Skeletal muscle satellite cell (primary cell): ENCODE measurements at regions not wholly inside any gene's neighbourhood (a gene's known extent, or its start where the extent isn't known, plus 50 kb on each side); places are given as distances from the start of the nearest gene placed in this dataset.
"Not testable (repeated sequence)": the region's sequence is repeated elsewhere in the genome, so short reads cannot be mapped to it uniquely, and the experiment has no call there.

Experiments
- H3K27me3 ChIP-seq: 2 replicates; pipeline ENCODE4 v1.7.0; 2013; ENCODE audit warnings: low read length; ENCODE audit not compliant: control insufficient read depth, insufficient read depth
- H3K36me3 ChIP-seq: 2 replicates; pipeline ENCODE4 v1.7.0; 2013; ENCODE audit warnings: mild to moderate bottlenecking, control low read depth, low read length; ENCODE audit not compliant: insufficient read depth
- H3K4me1 ChIP-seq: 2 replicates; pipeline ENCODE4 v1.7.0; 2013; ENCODE audit warnings: low read length; ENCODE audit not compliant: control insufficient read depth, insufficient read depth
- H3K4me2 ChIP-seq: 2 replicates; pipeline ENCODE4 v1.7.0; 2013; ENCODE audit warnings: mild to moderate bottlenecking, low read length
- H3K4me3 ChIP-seq: 2 replicates; pipeline ENCODE4 v1.7.0; 2013; ENCODE audit warnings: low read length
- H3K9ac ChIP-seq: 2 replicates; pipeline ENCODE4 v1.7.0; 2013; ENCODE audit warnings: mild to moderate bottlenecking, low read depth, low read length, moderate library complexity
- H3K9me3 ChIP-seq: replicated peaks from 2 replicates; pipeline ENCODE4 v1.7.0; 2013; ENCODE audit warnings: mild to moderate bottlenecking, control low read depth, low read length

GRCh38 chr12:127173971-127174370, 1093.0 kb upstream of the TMEM132C start:
- not testable (repeated sequence) for H3K27me3 ChIP-seq, H3K9ac ChIP-seq, H3K36me3 ChIP-seq, H3K4me3 ChIP-seq, H3K4me2 ChIP-seq
- peaks cover 21% of the 10 kb centered on the region for H3K4me1 ChIP-seq
- H3K9me3 ChIP-seq, result peaks cover 16% of the 10 kb centered on the region

- Histone ChIP-seq H3K9me3 (peaks cover 16% of the 10 kb centered on the region), H3K4me3 (no peak overlapping the region), H3K36me3 (no peaks in the 10 kb centered on the region), H3K4me1 (peaks cover 21% of the 10 kb centered on the region), H3K9ac (no peak overlapping the region), H3K27me3 (no peaks in the 10 kb centered on the region), H3K4me2 (no peak overlapping the region)
These were observed 1092.1 kb upstream of the TMEM132C start for GRCh38 chr12:127174881-127175280.

GRCh38 chr12:127175361-127175760, 1091.6 kb upstream of the TMEM132C start:
- H3K27me3 ChIP-seq, result no peaks in the 10 kb centered on the region
- peaks cover 16% of the 10 kb centered on the region for H3K9me3 ChIP-seq
- no peak overlapping the region for H3K4me3 ChIP-seq

GRCh38 chr12:127176804-127177203, 1090.2 kb upstream of the TMEM132C start:
- Histone ChIP-seq H3K4me2 (no peak overlapping the region), H3K4me1 (peaks cover 9% of the 10 kb centered on the region), H3K36me3 (no peaks in the 10 kb centered on the region), H3K27me3 (no peaks in the 10 kb centered on the region), H3K4me3 (no peak overlapping the region), H3K9ac (no peak overlapping the region), H3K9me3 (peaks cover 16% of the 10 kb centered on the region)

More at GRCh38 chr12:127175361-127175760, 1091.6 kb upstream of the TMEM132C start:
- Histone ChIP-seq H3K4me1 (peaks cover 16% of the 10 kb centered on the region), H3K9ac (no peak overlapping the region), H3K4me2 (no peak overlapping the region), H3K36me3 (no peaks in the 10 kb centered on the region)

- Histone ChIP-seq H3K36me3 (no peaks in the 10 kb centered on the region), H3K4me1 (peaks cover 9% of the 10 kb centered on the region), H3K9ac (no peak overlapping the region), H3K9me3 (peaks cover 16% of the 10 kb centered on the region), H3K27me3 (no peaks in the 10 kb centered on the region), H3K4me3 (no peak overlapping the region), H3K4me2 (no peak overlapping the region)
These were observed 1088.9 kb upstream of the TMEM132C start for GRCh38 chr12:127178052-127178451.

GRCh38 chr12:127178463-127178862, 1088.5 kb upstream of the TMEM132C start:
- no peak overlapping the region for H3K9ac ChIP-seq
- no peaks in the 10 kb centered on the region for H3K27me3 ChIP-seq
- no peaks in the 10 kb centered on the region for H3K36me3 ChIP-seq

GRCh38 chr12:127179176-127179575, 1087.8 kb upstream of the TMEM132C start:
- Histone ChIP-seq H3K4me3 (no peak overlapping the region), H3K4me2 (no peak overlapping the region), H3K36me3 (no peaks in the 10 kb centered on the region), H3K27me3 (no peaks in the 10 kb centered on the region), H3K4me1 (peaks cover 9% of the 10 kb centered on the region), H3K9ac (no peak overlapping the region), H3K9me3 (peaks cover 16% of the 10 kb centered on the region)

More at GRCh38 chr12:127178463-127178862, 1088.5 kb upstream of the TMEM132C start:
- Histone ChIP-seq H3K4me2 (no peak overlapping the region), H3K9me3 (peaks cover 16% of the 10 kb centered on the region), H3K4me1 (peaks cover 9% of the 10 kb centered on the region), H3K4me3 (no peak overlapping the region)

- Histone ChIP-seq H3K4me3 (no peak overlapping the region), H3K9me3 (peaks cover 10% of the 10 kb centered on the region), H3K27me3 (no peaks in the 10 kb centered on the region), H3K36me3 (no peaks in the 10 kb centered on the region), H3K4me2 (no peak overlapping the region), H3K9ac (no peak overlapping the region), H3K4me1 (no peaks in the 10 kb centered on the region)
These were observed 1085.0 kb upstream of the TMEM132C start for GRCh38 chr12:127182018-127182417.

- peaks cover 16% of the 10 kb centered on the region for H3K4me1 ChIP-seq
- H3K9me3 ChIP-seq, result no peaks in the 10 kb centered on the region
- no peak overlapping the region for H3K4me2 ChIP-seq
- no peaks in the 10 kb centered on the region for H3K27me3 ChIP-seq
- H3K4me3 ChIP-seq, result no peak overlapping the region
- no peak overlapping the region for H3K9ac ChIP-seq
- no peaks in the 10 kb centered on the region for H3K36me3 ChIP-seq
These were observed 1077.0 kb upstream of the TMEM132C start for GRCh38 chr12:127189992-127190391.

- no peaks in the 10 kb centered on the region for H3K36me3 ChIP-seq
- H3K4me3 ChIP-seq, result no peak overlapping the region
- H3K9me3 ChIP-seq, result no peaks in the 10 kb centered on the region
- no peak overlapping the region for H3K4me2 ChIP-seq
- H3K4me1 ChIP-seq, result peaks cover 16% of the 10 kb centered on the region
- no peak overlapping the region for H3K9ac ChIP-seq
- no peaks in the 10 kb centered on the region for H3K27me3 ChIP-seq
These were observed 1075.8 kb upstream of the TMEM132C start for GRCh38 chr12:127191129-127191528.

GRCh38 chr12:127192391-127192790, 1074.6 kb upstream of the TMEM132C start:
- Histone ChIP-seq H3K4me2 (no peak overlapping the region), H3K36me3 (no peaks in the 10 kb centered on the region), H3K4me3 (no peak overlapping the region), H3K9ac (no peak overlapping the region), H3K9me3 (no peaks in the 10 kb centered on the region), H3K27me3 (no peaks in the 10 kb centered on the region), H3K4me1 (peaks cover 16% of the 10 kb centered on the region)

- Histone ChIP-seq H3K27me3 (no peaks in the 10 kb centered on the region), H3K4me3 (no peak overlapping the region), H3K36me3 (no peaks in the 10 kb centered on the region), H3K4me2 (no peak overlapping the region), H3K9me3 (no peaks in the 10 kb centered on the region), H3K4me1 (peaks cover 16% of the 10 kb centered on the region), H3K9ac (no peak overlapping the region)
These were observed 1073.6 kb upstream of the TMEM132C start for GRCh38 chr12:127193341-127193740.
